GM19351 (cell line): ENCODE measurements at regions not wholly inside any gene's neighbourhood (a gene's known extent, or its start where the extent isn't known, plus 50 kb on each side); places are given as distances from the start of the nearest gene placed in this dataset.
"Not testable (repeated sequence)": the region's sequence is repeated elsewhere in the genome, so short reads cannot be mapped to it uniquely, and the experiment has no call there.

Experiments
- ATAC-seq: cut with Tn5 transposase; IDR thresholded peaks from one replicate; pipeline ENCODE4 v1.9.1; 2021; ENCODE audit warnings: mild to moderate bottlenecking, moderate library complexity; ENCODE audit not compliant: unreplicated experiment

DNA sequence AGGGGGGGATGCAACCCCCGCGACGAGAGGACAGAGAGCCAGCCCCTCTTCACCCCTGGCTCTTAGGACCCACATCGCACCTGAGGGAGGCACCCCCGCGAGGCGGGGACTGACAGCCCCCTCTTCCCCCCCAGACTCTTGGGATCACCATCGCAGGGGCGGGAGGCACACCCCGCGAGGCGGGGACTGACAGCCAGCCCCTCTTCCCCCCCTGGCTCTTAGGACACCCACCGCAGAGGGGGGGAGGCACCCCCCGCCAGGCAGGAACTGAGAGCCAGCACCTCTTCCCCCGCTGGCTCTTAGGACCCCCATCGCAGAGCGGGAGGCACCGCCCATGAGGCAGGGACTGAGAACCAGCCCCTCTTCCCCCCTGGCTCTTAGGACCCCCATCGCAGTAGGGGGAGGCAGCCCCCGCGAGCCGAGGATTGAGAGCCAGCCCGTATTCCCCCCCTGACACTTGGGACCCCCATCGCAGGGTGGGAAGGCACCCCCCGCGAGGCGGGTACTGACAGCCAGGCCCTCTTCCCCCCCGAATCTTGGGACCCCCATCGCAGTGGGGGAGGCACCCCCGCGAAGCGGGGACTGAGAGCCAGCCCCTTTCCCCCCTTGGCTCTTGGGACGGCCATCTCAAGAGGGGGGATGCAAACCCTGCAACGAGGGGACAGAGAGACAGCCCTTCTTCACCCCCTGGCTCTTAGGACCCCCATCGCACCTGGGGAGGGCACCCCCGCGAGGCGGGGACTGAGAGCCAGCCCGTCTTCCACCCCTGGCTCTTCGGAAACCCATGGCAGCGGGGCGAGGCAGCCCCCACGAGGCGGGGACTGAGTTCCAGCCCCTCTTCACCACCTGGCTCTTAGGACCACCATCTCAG is 2425.1 kb upstream of the PCDH20 start:
- ATAC-seq, result no peak

DNA sequence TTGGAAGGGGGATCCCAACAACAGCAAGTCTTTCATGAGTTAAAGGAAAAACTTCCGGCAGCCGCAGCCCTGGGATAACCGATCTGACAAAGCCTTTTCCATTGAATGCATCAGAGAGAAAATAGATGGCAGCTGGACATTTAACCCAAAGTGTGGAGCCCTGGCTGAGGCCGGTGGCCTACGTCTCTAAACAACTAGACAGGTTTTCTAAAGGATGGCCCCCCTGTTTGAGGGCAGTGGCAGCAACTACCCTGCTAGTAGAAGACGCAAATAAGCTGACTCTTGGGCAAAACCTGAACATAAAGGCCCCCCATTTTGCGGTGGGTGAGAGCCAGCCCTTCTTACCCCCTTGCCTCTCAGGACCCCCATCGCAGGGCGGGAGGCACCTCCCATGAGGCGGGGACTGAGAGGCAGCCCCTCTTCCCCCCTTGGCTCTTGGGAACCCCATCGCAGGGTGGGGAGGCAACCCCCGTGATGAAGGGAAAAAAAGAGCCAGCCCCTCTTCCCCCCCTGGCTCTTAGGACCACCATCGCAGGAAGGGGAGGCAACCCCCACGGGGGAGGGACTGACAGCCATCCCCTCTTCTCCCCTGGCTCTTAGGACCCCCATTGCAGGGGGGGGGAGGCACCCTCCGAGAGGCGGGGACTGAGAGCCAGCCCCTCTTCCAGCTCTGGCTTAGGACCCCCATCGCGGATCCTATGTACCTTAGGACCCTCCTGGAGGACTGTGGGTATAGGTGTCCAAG is 2422.9 kb upstream of the PCDH20 start:
- ATAC-seq, result no peak

DNA sequence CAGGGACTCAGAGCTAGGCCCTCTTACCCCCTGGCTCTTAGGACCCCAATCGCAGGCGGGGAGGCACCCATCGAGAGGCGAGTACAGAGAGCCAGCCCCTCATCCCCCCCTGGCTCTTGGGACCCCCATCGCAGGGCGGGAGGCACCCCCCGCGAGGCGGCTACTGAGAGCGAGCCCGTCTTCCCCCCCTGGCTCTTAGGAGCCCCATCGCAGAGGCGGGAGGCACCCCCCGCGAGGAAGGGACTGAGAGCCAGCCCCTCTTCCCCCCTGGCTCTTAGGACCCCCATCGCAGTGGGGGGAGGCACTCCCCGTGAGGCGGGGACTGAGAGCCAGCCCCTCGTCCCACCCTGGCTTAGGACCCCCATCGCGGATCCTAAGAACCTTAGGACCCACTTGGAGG is 2422.1 kb upstream of the PCDH20 start:
- not testable (repeated sequence) for ATAC-seq

DNA sequence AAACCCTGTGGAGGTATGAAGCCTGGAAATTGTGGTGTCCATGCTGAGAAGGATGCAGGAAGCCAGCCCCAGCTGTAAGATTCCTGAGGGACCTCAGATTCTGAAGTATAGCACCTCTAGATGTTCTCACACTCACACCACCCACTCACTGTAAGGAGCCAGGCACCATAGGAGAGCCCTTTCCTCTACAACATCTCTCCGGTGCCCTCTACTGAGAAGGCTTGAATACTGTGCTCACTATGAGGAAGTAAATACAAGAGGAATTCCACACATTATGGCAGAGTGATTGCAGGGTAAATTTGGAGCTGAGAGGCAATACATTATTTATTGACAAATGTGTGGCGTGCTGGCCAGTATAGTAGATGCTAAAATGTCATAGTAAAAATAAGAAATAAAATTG is 2414.0 kb upstream of the PCDH20 start:
- not testable (repeated sequence) for ATAC-seq

DNA sequence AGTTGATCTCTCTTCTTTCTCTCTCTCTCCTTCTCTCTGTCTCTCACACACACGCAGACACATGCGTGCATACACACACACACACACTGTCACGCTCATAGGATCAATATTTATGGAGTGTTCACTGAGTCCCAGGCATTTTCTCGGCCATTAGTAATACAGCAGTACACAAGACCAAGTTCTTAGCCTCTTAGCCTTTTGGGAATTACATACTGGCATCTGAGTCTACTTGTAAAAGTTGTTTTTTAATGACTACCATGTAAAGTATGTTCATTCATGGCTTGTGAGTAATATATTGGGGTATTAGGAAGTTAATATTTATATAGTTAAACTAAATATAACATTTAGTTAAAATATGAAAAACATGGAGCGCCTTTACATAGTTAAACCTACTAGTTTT is 2406.1 kb upstream of the PCDH20 start:
- not testable (repeated sequence) for ATAC-seq

DNA sequence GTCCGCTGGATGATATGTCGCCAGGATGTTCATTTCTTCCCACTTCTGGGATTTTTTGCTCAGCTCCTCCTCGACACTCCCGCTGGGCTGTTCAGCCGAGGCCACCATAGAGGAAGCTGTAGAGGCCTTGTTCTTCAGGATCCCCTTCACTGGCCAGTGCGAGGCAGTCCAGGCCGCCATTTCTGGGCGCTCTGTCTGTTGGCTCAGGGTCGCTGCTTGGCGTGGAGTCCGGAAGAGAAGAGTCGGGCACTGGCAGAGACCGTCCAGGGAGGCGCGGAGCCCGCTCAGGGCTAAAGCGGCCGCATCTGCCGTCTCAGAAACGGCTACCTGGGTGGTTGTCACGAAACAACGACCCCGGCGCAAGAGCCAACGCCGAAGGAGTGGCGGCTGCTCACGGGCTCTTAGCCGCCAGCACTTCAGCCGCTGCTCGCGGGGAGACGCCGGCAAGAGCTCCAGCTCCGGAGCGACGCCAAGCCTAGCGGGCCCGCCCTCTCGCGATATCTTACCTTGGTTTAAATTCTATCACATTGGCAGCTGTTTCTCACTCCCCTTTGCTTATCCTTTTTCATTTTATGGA is 2395.9 kb upstream of the PCDH20 start:
- not testable (repeated sequence) for ATAC-seq

DNA sequence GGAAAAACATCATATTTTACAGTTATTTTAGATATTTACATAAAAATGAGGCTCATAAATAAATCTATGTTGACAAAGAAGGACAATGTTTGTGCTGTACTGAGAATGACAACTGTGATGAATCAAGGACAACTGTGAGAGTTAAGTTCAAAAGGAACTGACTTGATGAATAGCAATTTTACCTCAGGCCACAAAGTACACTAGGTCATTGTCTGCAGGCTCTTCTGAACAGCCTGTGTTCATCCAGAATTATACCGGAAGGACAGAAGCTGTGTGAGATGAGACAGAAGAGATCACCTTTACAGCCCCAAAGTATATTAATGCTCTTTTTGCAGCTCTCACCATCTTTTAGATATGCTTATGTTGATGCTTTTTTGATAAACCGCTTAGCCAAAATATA is 2375.5 kb upstream of the PCDH20 start:
- not testable (repeated sequence) for ATAC-seq

DNA sequence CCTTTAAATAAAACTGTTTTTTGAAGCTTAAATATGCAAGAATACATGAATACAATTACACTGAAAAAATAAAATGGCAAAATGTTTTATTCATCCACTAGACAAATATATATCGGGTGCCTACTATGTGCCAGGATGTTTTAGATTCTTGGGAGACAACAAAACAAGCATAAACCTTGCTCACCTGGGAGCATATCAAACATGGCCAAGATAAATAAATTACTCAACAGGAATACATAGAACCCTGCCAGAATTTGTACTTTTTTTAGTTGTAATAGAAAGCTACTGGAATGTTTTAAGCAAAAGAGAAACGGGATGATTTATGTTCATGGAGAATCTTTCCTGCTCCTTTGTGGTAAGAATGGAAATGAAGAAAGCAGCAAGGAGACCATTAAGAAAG is 2358.5 kb upstream of the PCDH20 start:
- no peak for ATAC-seq

DNA sequence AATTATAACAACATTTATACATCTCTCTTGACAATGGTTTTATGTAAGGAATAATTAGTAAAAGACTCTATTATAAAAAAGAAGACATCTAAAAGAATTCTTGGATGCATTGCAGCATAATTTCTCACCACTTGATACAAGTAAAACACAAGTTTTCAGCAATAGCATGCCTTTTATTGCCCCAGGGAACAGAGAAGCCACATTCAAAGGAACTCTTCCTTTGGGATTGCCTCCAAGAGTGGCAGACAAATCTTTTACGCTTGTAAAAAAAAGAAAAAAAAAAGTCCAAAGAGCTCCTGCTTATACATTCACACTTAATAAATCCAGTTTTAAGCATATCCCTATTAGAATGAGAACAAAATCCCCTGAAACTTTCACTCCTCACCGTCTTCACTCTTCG is 2357.8 kb upstream of the PCDH20 start:
- no peak for ATAC-seq

DNA sequence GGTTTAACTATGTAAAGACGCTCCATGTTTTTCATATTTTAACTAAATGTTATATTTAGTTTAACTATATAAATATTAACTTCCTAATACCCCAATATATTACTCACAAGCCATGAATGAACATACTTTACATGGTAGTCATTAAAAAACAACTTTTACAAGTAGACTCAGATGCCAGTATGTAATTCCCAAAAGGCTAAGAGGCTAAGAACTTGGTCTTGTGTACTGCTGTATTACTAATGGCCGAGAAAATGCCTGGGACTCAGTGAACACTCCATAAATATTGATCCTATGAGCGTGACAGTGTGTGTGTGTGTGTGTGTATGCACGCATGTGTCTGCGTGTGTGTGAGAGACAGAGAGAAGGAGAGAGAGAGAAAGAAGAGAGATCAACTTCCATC is 2342.0 kb upstream of the PCDH20 start:
- not testable (repeated sequence) for ATAC-seq

DNA sequence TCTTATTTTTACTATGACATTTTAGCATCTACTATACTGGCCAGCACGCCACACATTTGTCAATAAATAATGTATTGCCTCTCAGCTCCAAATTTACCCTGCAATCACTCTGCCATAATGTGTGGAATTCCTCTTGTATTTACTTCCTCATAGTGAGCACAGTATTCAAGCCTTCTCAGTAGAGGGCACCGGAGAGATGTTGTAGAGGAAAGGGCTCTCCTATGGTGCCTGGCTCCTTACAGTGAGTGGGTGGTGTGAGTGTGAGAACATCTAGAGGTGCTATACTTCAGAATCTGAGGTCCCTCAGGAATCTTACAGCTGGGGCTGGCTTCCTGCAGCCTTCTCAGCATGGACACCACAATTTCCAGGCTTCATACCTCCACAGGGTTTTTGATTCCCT is 2334.2 kb upstream of the PCDH20 start:
- not testable (repeated sequence) for ATAC-seq

DNA sequence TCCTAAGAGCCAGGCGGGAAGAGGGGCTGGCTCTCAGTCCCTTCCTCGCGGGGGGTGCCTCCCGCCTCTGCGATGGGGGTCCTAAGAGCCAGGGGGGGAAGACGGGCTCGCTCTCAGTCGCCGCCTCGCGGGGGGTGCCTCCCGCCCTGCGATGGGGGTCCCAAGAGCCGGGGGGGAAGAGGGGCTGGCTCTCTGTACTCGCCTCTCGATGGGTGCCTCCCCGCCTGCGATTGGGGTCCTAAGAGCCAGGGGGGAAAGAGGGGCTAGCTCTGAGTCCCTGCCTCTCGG is 2326.1 kb upstream of the PCDH20 start:
- not testable (repeated sequence) for ATAC-seq

DNA sequence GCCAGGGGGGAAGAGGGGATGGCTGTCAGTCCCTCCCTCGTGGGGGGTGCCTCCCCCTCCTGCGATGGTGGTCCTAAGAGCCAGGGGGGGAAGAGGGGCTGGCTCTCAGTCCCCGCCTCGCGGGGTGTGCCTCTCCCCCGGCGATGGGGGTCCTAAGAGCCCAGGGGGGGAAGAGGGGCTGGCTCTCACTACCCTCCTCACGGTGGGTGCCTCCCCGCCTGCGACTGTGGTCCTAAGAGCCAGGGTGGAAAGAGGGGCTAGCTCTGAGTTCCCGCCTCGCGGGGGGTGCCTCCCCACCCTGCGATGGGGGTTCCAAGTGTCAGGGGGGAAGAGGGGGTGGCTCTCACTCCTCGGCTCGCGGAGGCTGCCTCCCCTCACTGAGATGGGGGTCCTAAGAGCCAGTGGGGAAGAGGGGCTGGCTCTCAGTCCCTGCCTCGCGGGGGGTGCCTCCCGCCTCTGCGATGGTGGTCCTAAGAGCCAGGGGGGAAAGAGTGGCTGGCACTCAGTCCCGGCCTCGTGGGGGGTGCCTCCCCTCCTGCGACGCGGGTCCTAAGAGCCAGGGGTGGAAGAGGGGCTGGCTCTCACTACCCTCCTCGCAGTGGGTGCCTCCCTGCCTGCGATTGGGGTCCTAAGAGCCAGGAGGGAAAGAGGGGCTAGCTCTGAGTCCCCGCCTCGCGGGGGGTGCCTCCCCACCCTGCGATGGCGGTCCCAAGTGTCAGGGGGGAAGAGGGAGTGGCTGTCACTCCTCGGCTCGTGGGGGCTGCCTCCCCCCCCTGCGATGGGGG is 2325.6 kb upstream of the PCDH20 start:
- no peak for ATAC-seq

DNA sequence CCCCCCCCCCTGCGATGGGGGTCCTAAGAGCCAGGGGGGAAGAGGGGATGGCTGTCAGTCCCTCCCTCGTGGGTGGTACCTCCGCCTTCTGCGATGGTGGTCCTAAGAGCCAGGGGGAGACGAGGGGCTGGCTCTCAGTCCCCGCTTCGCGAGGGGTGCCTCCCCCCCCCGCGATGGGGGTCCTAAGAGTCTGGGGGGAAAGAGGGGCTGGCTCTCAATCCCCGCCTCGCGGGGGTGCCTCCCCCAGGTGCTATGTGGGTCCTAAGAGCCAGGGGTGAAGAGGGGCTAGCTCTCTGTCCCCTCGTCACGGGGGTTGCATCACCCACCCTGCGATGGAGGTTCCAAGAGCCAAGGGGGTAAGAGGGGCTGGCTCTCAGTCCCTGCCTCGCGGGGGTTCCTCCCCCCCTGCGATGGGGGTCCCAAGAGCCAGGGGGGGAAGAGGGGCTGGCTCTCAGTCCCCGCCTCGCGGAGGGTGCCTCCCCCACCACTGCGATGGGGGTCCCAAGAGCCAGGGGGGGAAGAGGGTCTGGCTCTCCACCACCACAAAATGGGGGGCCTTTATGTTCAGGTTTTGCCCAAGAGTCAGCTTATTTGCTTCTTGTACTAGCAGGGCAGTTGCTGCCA is 2323.6 kb upstream of the PCDH20 start:
- not testable (repeated sequence) for ATAC-seq

DNA sequence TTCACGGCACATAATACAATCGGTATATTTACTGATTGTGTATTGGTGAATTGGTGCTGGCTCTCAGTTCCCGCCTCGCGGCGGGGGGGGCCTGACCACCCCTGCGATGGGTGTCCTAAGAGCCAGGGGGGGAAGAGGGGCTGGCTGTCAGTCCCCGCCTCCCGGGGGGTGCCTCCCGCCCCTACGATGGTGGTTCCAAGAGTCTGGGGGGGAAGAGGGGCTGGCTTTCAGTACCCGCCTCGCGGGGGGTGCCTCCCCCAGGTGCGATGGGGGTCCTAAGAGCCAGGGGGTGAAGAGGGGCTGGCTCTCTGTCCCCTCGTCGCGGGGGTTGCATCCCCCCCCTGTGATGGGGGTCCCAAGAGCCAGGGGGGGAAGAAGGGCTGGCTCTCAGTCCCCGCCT is 2321.8 kb upstream of the PCDH20 start:
- ATAC-seq, result no peak

DNA sequence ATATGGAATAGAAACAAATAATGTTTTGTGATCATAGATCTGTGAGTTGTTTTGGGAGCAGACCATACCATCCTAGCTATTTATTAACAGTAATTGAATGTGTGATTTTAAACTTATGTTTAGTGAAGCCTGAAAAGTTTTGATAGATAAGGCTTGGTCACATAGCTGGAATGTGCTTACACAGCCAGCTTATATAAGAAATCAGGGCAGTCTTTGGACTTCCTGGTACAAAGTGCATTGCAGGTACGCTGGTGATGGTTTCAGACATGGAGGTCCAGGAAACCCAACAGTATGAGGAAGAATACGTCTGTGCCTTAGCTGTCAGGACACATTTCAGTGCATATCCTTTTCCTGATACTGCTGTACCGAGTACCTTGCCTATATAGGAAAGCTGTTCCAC is 2316.2 kb upstream of the PCDH20 start:
- no peak for ATAC-seq

DNA sequence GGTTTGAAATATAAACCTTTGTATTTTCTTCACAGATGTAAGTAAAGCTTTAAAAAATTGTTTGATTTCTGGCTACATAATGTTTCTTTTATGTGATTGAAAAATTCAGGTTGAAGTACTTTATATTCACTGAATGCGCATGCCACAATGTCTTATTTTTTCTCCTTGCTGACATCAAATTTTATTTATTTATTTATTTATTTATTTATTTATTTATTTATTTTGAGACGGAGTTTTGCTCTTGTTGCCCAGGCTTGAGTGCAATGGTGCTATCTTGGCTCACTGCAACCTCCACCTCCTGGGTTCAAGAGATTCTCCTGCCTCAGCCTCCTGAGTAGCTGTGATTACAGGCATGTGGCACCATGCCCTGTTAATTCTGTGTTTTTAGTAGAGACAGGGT is 2296.5 kb upstream of the PCDH20 start:
- ATAC-seq, result not testable (repeated sequence)

DNA sequence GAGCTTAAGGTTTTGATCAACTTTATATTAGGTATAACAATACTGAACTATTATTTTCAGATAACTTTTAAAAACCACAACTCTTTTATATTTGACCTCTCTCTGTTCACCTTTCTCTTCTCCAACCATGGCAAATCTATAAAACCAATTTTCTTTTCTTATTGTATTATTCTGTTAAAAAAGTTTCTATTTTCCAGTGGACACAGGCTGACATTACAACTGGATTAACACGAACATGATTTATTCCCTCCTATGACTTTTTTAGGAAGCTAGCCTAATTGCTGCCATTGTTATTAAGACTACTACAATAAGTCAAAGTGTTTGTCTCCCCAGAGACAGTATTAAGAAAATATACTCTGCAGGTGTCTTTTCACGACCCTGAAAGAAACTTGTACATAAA is 2291.1 kb upstream of the PCDH20 start:
- no peak for ATAC-seq

DNA sequence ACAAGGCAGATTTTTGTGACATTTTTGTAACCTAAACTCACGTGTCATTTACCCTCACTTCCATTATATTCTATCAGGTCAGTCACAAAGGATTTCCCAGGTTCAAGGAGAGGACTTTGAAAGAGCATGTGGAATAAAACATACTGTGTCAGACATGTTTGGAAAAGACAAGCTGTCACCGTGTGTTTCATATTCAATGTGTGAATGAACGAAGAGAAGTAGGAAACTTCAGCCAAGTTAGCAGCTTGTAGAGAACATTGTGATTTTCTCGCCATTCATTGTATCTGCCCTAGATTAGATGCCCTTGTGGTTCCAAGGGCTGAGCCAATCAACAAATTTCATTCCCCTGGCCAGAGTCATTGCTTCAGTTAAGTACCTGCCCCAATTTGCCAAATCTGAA is 2288.9 kb upstream of the PCDH20 start:
- no peak for ATAC-seq

DNA sequence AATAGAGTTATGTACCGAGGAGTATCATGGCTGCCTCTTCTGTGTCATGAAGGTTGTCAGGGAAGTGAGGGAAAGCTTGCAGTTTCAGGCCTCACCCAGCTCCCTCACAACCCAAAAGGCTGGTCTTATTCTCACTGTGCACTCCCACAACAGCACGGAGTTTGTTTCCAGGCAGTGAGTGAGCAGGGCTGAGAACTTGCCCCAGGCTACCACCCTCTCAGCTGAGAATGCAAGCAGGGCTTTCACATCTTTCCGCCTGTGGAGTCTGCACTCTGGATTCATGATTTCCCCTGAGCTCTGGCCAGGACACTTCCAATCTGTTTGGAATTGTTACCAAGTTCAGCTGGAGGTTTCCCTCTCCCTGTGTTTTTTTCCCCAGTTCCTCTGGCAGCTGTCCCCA is 2284.7 kb upstream of the PCDH20 start:
- ATAC-seq, result no peak

DNA sequence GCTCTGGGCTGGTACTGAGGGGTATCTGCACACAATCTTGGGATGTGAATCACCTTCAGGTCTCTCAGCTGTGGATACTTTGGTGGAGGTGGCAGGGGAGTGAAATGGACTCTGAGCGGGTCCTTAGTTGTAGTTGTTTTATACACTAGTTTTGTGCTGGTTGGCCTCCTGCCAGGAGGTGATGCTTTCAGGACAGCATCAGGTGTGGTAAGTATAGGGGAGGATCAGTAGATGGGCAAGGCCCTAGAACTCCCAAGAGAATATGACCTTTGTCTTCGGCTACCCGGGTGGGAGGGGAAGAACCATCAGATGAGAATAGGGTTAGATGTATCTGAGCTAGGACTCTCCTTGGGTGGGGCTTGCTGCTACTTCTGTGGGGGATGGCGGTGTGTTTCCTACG is 2284.3 kb upstream of the PCDH20 start:
- ATAC-seq, result no peak
